RCC 7860 (cell line): ENCODE measurements at regions not wholly inside any gene's neighbourhood (a gene's known extent, or its start where the extent isn't known, plus 50 kb on each side); places are given as distances from the start of the nearest gene placed in this dataset.
"Not testable (repeated sequence)": the region's sequence is repeated elsewhere in the genome, so short reads cannot be mapped to it uniquely, and the experiment has no call there.

ENCODE experiments used
- DNase-seq: peaks from one replicate; pipeline ENCODE4 v3.0.0-alpha.2; 2015; ENCODE audit warnings: low spot score
- FAIRE-seq: peaks from 2 replicates; lab custom pipeline; 2012; peaks lifted over from hg19 to GRCh38; lab: Jason Lieb, UNC

DNA sequence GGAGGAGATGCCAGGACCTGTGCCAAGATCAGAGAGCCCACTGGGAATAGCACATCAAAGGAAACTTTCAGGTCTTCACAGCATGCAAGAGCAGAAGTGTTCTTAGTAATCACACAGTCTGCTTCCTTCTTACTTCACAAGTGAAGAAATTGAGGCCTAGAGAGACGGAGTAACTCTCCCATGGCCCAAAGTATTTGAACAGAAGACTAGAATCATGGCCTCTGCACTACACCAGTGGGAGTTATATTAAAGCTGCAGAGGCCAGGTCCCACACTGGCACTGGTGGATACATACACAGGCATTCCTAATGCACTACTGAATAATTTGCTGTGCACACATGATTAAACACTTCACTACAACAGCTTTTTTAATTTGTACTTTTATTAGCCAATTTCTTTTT, 107.6 kb upstream of the RMP24 start:
- FAIRE-seq, result no peak

DNA sequence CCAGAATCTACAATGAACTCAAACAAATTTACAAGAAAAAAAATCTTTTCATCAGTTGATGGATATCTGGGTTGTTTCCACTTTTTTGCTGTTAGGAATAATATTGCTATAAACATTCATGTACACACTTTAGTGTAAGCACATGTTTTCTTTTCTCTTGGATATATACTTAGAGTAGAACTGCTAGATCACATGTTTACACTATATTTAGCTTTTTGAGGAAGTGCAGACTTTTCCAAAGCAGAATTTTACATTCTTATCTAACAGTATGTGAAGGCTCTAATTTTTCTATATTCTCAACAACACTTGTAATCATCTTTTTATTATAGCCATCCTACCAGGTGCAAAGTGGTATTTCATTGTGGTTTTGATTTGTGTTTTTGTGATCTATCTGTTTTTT, 103.6 kb upstream of the RMP24 start:
- no peak for DNase-seq
- FAIRE-seq, result no peak

More for the DNA sequence above, 107.6 kb upstream of the RMP24 start:
- DNase-seq, result no peak

DNA sequence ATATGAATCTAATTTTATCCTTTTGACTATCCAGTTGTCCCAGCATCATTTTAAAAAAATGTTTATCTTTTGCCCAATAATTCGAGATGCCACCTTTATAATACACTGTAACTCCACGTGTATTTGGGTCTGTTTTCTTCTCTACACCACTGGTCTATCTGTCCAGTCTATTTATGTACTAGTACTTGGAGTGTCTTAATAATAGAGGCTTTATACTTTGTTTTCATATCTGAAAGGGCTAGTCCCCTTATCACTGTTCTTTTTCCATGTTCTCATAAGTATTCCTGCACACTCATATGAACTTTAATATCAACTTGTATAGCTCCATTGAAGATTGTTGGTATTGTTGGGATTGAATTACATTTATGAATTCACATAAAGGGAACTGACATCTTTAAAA, 101.1 kb upstream of the RMP24 start:
- no peak for FAIRE-seq

DNA sequence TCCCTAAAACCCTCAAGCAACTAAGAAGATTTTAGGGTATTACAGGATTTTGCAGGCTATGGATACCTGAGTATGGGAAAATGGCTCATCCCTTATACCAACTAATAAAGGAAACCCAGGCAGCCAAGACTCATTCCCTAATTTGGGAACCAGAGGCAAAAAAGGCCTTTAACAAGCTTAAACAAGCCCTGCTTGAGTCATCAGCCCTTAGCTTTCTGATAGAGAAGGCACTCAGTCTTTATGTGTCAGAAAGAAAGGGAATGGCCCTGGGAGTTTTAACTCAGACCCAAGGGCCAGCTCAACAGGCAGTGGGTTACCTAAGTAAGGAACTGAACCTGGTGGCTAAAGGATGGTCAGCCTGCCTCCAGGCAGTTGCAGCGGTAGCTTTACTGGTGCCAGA, 96.9 kb upstream of the RMP24 start:
- no peak for FAIRE-seq

More for the DNA sequence above, 101.1 kb upstream of the RMP24 start:
- no peak for DNase-seq

DNA sequence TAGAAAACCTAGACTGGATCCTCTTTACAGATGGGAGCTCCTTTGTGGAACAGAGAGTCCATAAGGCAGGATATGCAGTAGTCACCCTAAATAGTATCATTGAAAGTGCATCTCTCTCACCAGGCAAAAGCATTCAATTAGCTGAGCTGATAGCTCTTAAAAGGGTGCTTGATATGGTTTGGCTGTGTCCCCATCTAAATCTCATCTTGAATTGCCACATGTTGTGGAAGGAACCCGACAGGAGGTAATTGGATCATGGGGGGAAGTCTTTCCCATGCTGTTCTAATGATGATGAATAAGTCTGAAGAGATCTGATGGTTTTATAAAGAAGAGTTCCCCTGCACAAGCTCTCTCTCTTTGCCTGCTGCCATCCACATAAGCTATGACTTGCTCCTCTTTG, 96.2 kb upstream of the RMP24 start:
- FAIRE-seq (no peak), DNase-seq (no peak)

More for the DNA sequence above, 96.9 kb upstream of the RMP24 start:
- DNase-seq, result no peak

DNA sequence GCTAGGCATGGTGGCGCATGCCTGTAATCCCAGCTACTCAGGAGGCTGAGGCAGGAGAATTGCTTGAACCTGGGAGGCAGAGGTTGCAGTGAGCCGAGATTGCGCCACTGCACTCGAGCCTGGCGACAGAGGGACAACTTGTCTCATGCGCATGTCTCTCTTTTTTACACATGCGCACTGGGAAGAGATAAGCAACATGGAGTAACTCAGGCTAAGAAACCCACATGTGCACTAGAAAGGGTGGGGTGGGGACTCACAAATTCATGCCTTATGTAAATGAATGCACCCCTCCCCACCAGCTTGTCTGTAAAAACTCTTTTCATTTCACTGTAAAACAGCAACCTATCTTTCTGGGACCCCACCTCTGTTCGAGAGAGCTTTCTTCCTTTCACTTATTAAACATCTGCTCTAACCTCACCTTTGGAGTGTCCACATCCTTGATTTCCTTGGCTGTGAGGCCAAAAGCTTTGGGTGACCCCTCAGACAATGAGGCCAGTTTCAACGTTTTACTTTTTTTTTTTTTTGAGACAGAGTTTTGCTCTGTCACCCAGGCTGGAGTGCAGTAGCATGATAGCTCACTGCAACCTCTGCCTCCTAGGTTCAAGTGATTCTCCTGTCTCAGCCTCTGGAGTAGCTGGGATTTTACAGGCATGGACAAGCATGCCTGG, 91.6 kb upstream of the RMP24 start:
- no peak for FAIRE-seq
- DNase-seq, result no peak

DNA sequence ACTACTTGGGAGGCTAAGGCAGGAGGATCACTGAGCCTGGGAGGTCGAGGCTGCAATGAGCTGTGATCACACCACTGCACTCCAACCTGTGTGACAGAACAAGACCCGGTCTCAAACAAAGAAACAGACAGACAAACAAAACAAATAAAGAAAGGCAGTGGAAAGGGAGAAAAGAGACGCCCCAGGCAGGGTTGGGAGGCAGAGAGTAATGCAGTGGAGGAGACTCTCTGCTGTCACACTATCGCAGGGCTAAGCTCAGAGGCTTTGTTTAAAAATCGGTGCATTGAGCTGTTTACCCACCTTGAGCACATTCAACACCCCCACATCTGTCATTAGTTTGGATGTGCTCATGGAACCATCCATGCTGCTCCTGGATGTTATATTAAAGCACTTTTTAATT, 84.2 kb upstream of the RMP24 start:
- DNase-seq, result no peak
- FAIRE-seq, result no peak

DNA sequence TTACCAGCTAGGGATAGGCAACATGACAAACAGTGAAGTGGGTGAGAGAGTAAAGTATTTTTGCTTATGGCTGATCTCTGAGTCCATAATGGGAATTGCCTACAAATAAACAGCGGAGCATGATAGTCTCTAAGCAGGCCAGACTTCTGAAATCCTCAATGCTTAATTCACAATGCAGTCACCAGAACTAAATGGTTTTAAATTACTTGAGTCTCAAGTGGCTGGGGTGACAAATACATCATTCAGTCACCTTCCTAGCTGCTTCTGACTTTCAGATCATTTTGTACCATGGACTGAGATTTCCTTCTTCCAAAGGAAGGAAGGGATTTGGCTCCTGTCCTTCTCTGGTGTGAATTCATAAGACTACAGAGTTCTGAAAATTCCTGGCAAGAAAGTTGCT, 82.8 kb upstream of the RMP24 start:
- no peak for FAIRE-seq
- no peak for DNase-seq

DNA sequence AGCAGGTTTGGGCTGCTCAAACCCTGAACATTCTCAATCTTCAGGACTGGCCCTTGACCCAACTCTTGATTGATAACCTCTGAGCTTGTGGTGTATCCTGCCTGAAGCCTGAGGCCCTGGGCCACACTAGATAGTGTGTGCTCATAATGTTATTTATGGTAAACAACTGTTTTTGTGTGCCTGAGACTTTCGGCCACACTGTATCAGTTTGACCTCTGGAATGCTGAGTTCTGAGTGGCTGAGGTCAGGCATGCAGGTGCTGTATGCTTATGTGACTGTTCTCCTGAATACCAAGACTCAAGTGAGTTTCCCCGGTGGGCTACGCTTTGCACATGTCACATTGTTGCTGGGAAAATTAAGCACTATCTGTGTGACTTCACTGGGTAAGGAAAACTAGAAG, 82.2 kb upstream of the RMP24 start:
- FAIRE-seq (no peak), DNase-seq (no peak)

DNA sequence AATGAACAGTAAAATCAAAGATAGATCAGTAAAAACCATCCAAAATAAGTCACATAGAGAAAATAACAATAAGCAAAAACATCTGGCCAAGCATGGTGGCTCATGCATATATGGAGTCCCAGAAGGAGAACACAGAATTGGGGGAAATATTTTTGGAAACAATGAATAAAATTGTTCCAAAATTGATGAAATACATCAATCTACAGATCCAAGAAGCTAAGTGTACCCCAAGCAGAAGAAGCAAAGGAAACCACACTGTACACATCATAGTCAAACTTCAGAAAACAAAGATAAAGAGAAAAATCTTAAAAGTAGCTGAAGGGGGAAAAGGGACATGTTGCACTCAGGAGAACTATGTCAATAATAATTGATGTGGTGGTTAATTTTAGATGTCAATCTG, 80.4 kb upstream of the RMP24 start:
- FAIRE-seq, result no peak
- DNase-seq, result no peak

DNA sequence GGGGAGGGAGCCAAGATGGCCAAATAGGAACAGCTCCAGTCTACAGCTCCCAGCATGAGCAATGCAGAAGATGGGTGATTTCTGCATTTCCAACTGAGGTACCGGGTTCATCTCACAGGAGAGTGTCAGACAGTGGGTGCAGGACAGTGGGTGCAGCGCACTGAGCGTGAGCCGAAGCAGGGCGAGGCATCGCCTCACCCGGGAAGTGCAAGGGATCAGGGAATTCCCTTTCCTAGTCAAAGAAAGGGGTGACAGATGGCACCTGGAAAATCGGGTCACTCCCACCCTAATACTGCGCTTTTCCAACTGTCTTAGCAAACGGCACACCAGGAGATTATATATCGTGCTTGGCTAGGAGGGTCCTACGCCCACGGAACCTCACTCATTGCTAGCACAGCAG, 75.0 kb upstream of the RMP24 start:
- DNase-seq, FAIRE-seq: not testable (repeated sequence)

DNA sequence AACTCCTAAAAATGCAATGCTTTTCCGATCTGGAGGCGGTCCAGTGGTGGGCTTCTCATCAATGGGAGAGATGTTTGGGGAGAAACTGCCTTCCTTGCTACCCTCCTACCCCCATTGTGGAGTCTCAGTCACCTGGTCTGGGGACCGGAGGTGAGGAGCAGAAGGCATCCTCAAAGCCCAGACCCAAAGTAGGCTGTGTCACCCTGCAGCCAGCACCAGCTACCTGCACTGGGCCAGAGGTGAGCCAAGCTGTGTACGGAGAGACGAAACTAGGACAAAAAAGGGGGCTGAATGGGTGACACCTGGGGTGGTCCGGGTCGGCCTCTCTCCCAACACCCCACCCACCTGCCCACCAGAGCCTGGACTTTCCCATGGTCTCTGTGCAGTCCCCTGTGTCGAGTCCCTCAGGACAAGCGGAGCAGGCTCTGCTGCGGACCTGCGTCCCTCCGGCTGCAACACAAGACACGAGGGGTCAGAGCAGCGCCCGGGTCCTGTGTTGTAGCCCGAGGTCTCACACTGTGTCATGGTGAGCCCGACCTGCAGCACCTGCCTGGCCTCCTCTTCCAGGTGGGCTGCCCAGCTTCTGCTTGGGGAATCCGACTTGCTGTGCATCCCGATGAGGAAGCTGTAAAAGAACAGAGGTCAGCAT, 68.0 kb upstream of the RMP24 start:
- no peak for DNase-seq
- FAIRE-seq, result no peak

DNA sequence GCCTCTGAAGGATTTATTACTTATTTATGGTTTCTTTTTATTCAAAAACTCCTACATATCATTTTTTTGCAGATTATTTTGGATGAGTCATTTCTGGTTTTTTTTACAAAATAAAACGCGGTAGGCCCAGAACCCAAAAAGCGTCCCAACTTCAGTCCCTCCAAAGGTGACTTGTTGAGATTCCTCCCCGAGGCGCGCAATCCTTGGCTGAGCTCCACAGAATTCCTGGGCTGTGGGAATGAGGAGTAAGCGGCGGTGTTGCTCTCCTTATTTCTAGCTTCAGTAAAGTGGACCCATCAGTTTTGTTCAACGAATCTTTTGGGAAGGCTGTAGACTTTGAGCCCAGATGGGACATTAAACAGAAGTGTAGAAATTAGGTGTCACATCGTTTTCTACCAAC, 67.0 kb upstream of the RMP24 start:
- FAIRE-seq (no peak), DNase-seq (no peak)

DNA sequence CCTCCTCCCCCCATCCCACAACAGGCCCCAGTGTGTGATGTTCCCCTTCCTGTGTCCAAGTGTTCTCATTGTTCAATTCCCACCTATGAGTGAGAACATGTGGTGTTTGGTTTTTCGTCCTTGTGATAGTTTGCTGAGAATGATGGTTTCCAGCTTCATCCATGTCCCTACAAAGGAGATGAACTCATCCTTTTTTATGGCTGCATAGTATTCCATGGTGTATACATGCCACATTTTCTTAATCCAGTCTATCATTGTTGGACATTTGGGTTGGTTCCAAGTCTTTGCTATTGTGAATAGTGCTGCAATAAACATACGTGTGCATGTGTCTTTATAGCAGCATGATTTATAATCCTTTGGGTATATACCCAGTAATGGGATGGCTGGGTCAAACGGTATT, 66.2 kb upstream of the RMP24 start:
- not testable (repeated sequence) for DNase-seq, FAIRE-seq

DNA sequence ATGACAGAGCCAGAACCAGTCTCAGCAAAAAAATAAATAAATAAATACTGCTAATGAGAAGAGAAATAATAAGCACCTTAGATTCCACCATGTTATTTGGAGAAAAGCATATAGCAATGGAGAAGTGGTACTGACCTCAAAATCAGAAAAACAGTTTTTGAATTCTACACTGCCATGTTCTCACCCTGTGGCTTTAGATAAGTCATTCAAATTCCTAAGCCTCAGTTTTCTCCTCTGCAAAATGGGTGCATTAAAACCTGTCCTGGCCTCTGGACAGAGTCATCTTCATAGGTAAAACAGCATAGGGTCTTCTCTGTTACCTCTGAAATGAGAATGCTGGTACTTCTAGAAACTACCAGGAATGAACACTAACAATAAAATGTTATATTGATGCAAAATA, 62.2 kb upstream of the RMP24 start:
- DNase-seq, result no peak
- no peak for FAIRE-seq

DNA sequence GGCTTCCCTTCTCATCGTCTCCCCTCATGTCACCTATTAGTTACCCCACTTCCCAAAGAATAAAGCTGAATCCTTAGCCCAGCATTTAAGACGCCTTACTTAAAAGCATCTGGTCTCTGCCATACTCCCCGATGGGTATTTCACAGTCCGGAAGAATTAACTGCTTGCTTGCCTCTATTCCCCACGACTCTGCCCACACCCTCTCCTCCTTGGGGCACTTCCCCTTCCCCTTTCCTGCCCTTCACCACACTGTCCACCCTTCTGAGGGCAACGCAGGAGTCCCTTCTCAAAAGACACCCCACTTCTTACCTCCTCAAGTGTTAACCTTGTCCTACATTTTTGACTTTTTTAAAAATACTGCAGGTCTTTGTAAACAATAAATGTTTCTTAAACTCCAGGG, 60.1 kb upstream of the RMP24 start:
- no peak for DNase-seq
- no peak for FAIRE-seq

DNA sequence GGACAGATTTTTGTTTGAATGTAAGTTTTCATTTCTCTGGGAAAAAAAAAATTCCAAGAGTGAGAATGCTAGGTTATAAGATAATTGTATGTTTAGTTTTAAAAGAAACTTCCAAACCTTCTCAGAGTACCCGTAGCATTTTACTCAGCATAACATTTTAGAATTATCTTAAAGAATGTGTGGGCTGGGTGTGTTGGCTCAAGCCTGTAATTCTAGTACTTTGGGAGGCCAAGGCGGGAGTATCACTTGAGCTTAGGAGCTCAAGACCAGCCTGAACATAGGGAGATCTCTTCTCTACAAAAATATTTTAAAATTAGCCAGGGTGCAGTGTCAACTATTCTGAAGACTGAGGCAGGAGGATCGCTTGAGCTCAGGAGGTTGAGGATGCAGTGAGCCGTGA, 57.4 kb upstream of the RMP24 start:
- DNase-seq (no peak), FAIRE-seq (no peak)

DNA sequence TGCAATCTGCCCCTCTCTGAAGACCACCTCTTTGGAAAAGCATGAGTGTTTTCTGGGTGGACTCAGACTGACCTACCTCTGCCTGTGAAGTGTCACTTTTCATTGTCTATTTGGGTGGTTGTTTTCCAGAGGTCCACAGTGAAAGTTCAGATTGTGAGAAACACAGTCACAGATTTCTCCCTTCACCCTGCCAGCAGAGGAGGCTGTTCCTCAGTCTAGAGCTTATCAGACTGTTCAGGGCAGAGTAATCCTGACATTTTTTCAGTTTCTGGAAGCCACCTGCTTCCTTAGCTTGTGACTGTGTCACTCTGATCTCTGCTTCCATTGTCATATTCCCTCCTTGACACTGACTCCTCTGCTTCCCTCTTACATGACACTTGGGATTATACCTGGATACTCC, 55.4 kb upstream of the RMP24 start:
- DNase-seq (no peak), FAIRE-seq (no peak)

DNA sequence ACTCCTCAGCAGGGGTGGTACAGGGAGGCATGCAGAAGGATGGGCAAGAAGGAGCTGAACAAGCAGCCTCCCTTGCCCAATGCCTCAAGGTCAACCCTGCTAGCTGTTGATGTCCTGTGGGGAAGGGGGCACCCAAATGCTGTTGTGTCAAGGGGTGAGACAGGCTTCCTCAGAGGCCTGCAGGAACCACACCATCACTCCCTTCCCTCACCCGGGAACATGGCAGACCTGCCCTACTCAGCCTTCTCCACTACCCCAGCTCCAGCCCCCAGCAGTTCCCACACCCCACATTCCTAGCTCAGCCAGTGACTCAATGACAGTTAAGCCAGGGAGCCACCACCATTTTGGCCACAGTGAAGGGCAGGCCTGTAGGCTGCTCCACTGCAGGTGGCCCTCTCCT, 53.9 kb upstream of the RMP24 start:
- FAIRE-seq (no peak), DNase-seq (no peak)

DNA sequence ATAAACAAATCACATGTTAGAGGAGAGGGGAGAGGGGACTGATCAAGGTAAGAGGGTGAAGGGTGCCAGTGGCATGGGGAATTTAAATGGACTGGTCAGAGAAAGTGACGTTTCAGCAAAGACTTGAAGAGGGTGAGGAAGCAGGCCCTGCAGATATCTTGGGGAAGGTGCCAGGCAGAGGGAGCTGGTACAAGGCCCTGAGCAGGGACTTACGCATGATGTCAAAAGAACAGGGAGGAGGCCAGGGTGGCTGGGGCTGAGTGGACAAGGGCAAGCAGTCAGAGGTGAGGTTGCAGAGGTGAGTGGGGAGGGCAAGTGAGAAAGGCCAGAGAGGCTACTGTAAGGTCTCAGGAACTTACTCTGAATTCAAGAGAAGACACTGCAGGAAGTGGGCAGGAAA, 53.3 kb upstream of the RMP24 start:
- FAIRE-seq (no peak), DNase-seq (no peak)

DNA sequence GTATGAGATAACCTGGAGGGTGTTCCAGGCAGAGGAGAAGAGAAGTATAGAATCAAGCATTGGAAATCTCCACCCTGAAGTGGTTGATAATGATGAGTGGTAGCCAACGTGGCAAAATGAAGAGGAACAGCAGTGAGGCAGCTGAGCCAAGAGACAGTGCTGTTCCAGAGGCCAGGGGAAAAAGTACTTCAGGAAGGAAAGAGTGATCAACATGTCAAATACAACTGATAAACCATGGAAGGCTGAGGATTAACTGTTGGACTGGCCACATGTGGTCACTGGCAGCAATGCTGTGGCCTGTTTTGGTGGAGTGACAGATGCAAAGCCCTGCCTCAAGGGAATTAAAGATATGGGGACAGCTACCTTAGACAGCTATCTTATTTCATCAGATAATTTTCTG, 51.9 kb upstream of the RMP24 start:
- DNase-seq (no peak), FAIRE-seq (no peak)
